ENCODE measurements at regions not wholly inside any gene's neighbourhood (a gene's known extent, or its start where the extent isn't known, plus 50 kb on each side); places are given as distances from the start of the nearest gene placed in this dataset.

- Histone ChIP-seq H3K9me2 (ENCODE audit: insufficient read depth) (no peaks in the 10 kb centered on the region), H3K4me3 (no peak overlapping the region), H3F3A (ENCODE audit: insufficient read depth, low read depth) (no peaks in the 10 kb centered on the region), H3K36me3 (ENCODE audit: low read depth) (no peaks in the 10 kb centered on the region), H3K27me3 (ENCODE audit: insufficient read depth, low read depth) (peaks cover 69% of the 10 kb centered on the region), H3K4me2 (no peak overlapping the region), H3K4me1 (replicated peaks; ENCODE audit: insufficient read depth) (no peaks in the 10 kb centered on the region), H2AFZ (no peak overlapping the region), H3K79me2 (ENCODE audit: low read depth) (no peaks in the 10 kb centered on the region), H3K9me3 (ENCODE audit: insufficient read depth, low read depth) (no peaks in the 10 kb centered on the region), H4K20me1 (ENCODE audit: insufficient read depth) (no peaks in the 10 kb centered on the region), H3K27ac (no peak overlapping the region)
- BruUV-seq (replicated peaks), result no TSS peak
- intact Hi-C loops (cut with micrococcal nuclease; ENCODE audit: unreplicated experiment), result no loop called here
- no peak for TF ChIP-seq CTCF (conservative IDR thresholded peaks at IDR 0.05)
- TF ChIP-seq EZH2 (IDR thresholded peaks at IDR 0.05; ENCODE audit: low read depth), result no peak
- CTCF ChIA-PET, result no interaction called here
- DNase-seq, result no peak
- POLR2A ChIA-PET (ENCODE audit: unreplicated experiment), result no interaction called here
These were observed 136.7 kb downstream of the AACS start for GRCh38 chr12:125201940-125202339.

GRCh38 chr12:125202421-125202820 lies 137.2 kb downstream of the AACS start:
- Histone ChIP-seq H3K4me3 (no peak overlapping the region), H3K36me3 (ENCODE audit: low read depth) (no peaks in the 10 kb centered on the region), H3K27ac (no peak overlapping the region), H3K4me1 (replicated peaks; ENCODE audit: insufficient read depth) (no peaks in the 10 kb centered on the region), H3K9me3 (ENCODE audit: insufficient read depth, low read depth) (no peaks in the 10 kb centered on the region), H2AFZ (no peak overlapping the region), H3F3A (ENCODE audit: insufficient read depth, low read depth) (no peaks in the 10 kb centered on the region), H3K9me2 (ENCODE audit: insufficient read depth) (no peaks in the 10 kb centered on the region), H3K79me2 (ENCODE audit: low read depth) (no peaks in the 10 kb centered on the region), H3K27me3 (ENCODE audit: insufficient read depth, low read depth) (peaks cover 69% of the 10 kb centered on the region), H3K4me2 (no peak overlapping the region), H4K20me1 (ENCODE audit: insufficient read depth) (no peaks in the 10 kb centered on the region)
- intact Hi-C loops (cut with micrococcal nuclease; ENCODE audit: unreplicated experiment), result no loop called here
- DNase-seq, result no peak
- CTCF ChIA-PET, result no interaction called here
- no TSS peak for BruUV-seq (replicated peaks)
- POLR2A ChIA-PET (ENCODE audit: unreplicated experiment), result no interaction called here
- no peak for TF ChIP-seq CTCF (conservative IDR thresholded peaks at IDR 0.05)
- TF ChIP-seq EZH2 (IDR thresholded peaks at IDR 0.05; ENCODE audit: low read depth), result no peak

- BruUV-seq (replicated peaks), result no TSS peak
- Histone ChIP-seq H2AFZ (no peak overlapping the region), H3K4me3 (no peak overlapping the region), H3K9me2 (ENCODE audit: insufficient read depth) (no peaks in the 10 kb centered on the region), H3F3A (ENCODE audit: insufficient read depth, low read depth) (no peaks in the 10 kb centered on the region), H3K4me1 (replicated peaks; ENCODE audit: insufficient read depth) (no peaks in the 10 kb centered on the region), H3K27me3 (ENCODE audit: insufficient read depth, low read depth) (peaks cover 68% of the 10 kb centered on the region), H3K79me2 (ENCODE audit: low read depth) (no peaks in the 10 kb centered on the region), H4K20me1 (ENCODE audit: insufficient read depth) (no peaks in the 10 kb centered on the region), H3K36me3 (ENCODE audit: low read depth) (no peaks in the 10 kb centered on the region), H3K9me3 (ENCODE audit: insufficient read depth, low read depth) (no peaks in the 10 kb centered on the region), H3K4me2 (no peak overlapping the region), H3K27ac (no peak overlapping the region)
- no peak for DNase-seq
- intact Hi-C loops (cut with micrococcal nuclease; ENCODE audit: unreplicated experiment), result no loop called here
- POLR2A ChIA-PET (ENCODE audit: unreplicated experiment), result no interaction called here
- TF ChIP-seq EZH2 (IDR thresholded peaks at IDR 0.05; ENCODE audit: low read depth), result no peak
- peak; percentile 64 for TF ChIP-seq CTCF (conservative IDR thresholded peaks at IDR 0.05)
- CTCF ChIA-PET, result no interaction called here
These were observed 138.0 kb downstream of the AACS start for GRCh38 chr12:125203145-125203765.
